ENCODE measurements at regions not wholly inside any gene's neighbourhood (a gene's known extent, or its start where the extent isn't known, plus 50 kb on each side); places are given as distances from the start of the nearest gene placed in this dataset.
A peak's percentile ranks its signal among the peaks of the same experiment; 100 is the strongest.

DNA sequence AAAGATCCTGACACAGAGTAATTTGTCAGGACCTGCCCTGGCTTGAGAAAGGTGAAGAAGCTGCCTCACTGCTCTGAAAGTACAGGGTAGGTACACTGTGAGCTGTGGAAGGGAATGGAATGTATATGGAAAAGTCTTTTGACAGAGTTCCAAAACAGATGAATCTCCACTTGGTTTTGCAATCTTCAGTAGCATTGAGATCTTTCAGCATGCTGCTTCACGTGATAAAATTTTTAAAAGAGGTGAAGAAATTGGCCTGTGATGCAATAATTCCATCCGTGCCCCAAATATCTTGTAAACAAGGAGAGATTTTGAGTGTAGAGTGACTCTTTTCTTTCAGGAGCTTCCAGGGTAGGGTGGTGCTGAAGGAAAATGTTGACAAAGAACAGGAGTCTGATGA lies 123.1 kb downstream of the OSR1 start:
- Histone ChIP-seq H3K36me3 (replicated peaks in 1 of 2; ENCODE audit: control insufficient read depth in 1 of 2, insufficient read depth in 2 of 2, low read length in 2 of 2) (no peaks in the 10 kb centered on the region), H3K9me3 (ENCODE audit: low read length) (no peaks in the 10 kb centered on the region), H3K4me3 (replicated peaks in 1 of 3; ENCODE audit: insufficient read depth in 1 of 3, low read depth in 2 of 3, low read length in 3 of 3) (no peak overlapping the region), H3K9ac (ENCODE audit: insufficient read depth, low read depth, low read length) (no peak overlapping the region), H4K20me1 (ENCODE audit: insufficient read depth, low read length) (no peaks in the 10 kb centered on the region), H2AFZ (ENCODE audit: low read length) (no peak overlapping the region), H3K27ac (ENCODE audit: extremely low read length, insufficient read depth, low read length) (no peak overlapping the region), H3K4me2 (ENCODE audit: low read depth, low read length) (no peak overlapping the region), H3K79me2 (ENCODE audit: insufficient read depth, low read length) (no peaks in the 10 kb centered on the region), H3K27me3 (ENCODE audit: control insufficient read depth in 1 of 2, insufficient read depth in 2 of 2, low read length in 2 of 2) (no peaks in the 10 kb centered on the region), H3K4me1 (ENCODE audit: insufficient read depth, low read length) (peaks cover 8% of the 10 kb centered on the region; the same call in 1 of the 2 replicates)
- peak; percentile 57 for TF ChIP-seq CEBPB (IDR thresholded peaks at IDR 0.05; ENCODE audit: borderline replicate concordance, low read depth, low read length)
- TF ChIP-seq ZSCAN25 (CRISPR knock-in tag; IDR thresholded peaks at IDR 0.05), result no peak
- TF ChIP-seq, protein P1, sequence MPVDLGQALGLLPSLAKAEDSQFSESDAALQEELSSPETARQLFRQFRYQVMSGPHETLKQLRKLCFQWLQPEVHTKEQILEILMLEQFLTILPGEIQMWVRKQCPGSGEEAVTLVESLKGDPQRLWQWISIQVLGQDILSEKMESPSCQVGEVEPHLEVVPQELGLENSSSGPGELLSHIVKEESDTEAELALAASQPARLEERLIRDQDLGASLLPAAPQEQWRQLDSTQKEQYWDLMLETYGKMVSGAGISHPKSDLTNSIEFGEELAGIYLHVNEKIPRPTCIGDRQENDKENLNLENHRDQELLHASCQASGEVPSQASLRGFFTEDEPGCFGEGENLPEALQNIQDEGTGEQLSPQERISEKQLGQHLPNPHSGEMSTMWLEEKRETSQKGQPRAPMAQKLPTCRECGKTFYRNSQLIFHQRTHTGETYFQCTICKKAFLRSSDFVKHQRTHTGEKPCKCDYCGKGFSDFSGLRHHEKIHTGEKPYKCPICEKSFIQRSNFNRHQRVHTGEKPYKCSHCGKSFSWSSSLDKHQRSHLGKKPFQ (CRISPR knock-in tag; IDR thresholded peaks at IDR 0.05; ENCODE audit: insufficient replicate concordance), result no peak
- 0 out of 2 replicates have a peak, but pooled peaks have one; percentile 7 for TF ChIP-seq ATF7 (IDR thresholded peaks at IDR 0.05)
- no peak for TF ChIP-seq ATF7 (CRISPR knock-in tag; IDR thresholded peaks at IDR 0.05)
- no TSS peak for BruUV-seq (replicated peaks)
- ChIA-PET POLR2A (no interaction called here), CTCF (ENCODE audit: low intra/inter-chr PET ratio, low total read pairs) (no interaction called here)
- FAIRE-seq (no peak), ATAC-seq (no peak), DNase-seq (ENCODE audit: low spot score) (no peak)
- intact Hi-C loops (cut with micrococcal nuclease; ENCODE audit: unreplicated experiment), result no loop called here
- WGBS (ENCODE audit: low lambda C conversion rate), result 0% methylated on average over 2 of the region's 2 CpGs
- in situ Hi-C loops (cut with HindIII; ENCODE audit: extremely low pct_ligation_motif_present, low pct_unique_long_range_greater_than_20kb), result no loop called here

DNA sequence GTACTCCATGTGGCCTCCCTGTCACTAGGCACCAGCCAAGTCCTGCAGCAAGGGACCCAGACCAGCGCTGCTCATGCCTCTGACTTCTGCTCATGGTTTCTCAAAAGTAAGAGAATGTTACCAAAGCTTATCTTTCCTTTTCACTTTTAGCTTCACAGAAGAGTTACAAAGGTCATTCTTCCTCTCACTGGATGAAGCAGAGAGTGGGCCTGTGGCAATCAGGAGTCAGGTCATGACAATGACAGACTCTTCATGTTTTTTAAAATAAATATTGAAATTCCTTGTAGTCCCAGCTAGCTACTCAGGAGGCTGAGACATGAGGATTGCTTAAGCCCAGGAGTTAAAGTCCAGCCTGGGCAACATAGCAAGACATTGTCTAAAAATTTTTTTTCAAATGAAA lies 126.1 kb downstream of the OSR1 start:
- no TSS peak for BruUV-seq (replicated peaks)
- ChIA-PET CTCF (ENCODE audit: low intra/inter-chr PET ratio, low total read pairs) (no interaction called here), POLR2A (no interaction called here)
- Histone ChIP-seq H3K4me1 (ENCODE audit: insufficient read depth, low read length) (peaks cover 24% of the 10 kb centered on the region), H3K4me3 (replicated peaks in 1 of 3; ENCODE audit: insufficient read depth in 1 of 3, low read depth in 2 of 3, low read length in 3 of 3) (no peak overlapping the region), H3K9ac (ENCODE audit: insufficient read depth, low read depth, low read length) (no peak overlapping the region), H4K20me1 (ENCODE audit: insufficient read depth, low read length) (no peaks in the 10 kb centered on the region), H3K9me3 (ENCODE audit: low read length) (no peaks in the 10 kb centered on the region), H3K36me3 (replicated peaks in 1 of 2; ENCODE audit: control insufficient read depth in 1 of 2, insufficient read depth in 2 of 2, low read length in 2 of 2) (no peaks in the 10 kb centered on the region), H3K27me3 (ENCODE audit: control insufficient read depth in 1 of 2, insufficient read depth in 2 of 2, low read length in 2 of 2) (no peaks in the 10 kb centered on the region), H3K27ac (ENCODE audit: extremely low read length, insufficient read depth, low read length) (no peak overlapping the region), H3K4me2 (ENCODE audit: low read depth, low read length) (no peak overlapping the region), H2AFZ (ENCODE audit: low read length) (no peak overlapping the region), H3K79me2 (ENCODE audit: insufficient read depth, low read length) (no peaks in the 10 kb centered on the region)
- intact Hi-C loops (cut with micrococcal nuclease; ENCODE audit: unreplicated experiment), result no loop called here
- peak; percentile 41; the same call in 2 of the 3 replicates for ATAC-seq
- FAIRE-seq, result peak; percentile 46
- peak; percentile 25 for DNase-seq (ENCODE audit: low spot score)
- WGBS (ENCODE audit: low lambda C conversion rate), result 0% methylated on average over 1 of the region's 1 CpG
- TF ChIP-seq, protein P2, sequence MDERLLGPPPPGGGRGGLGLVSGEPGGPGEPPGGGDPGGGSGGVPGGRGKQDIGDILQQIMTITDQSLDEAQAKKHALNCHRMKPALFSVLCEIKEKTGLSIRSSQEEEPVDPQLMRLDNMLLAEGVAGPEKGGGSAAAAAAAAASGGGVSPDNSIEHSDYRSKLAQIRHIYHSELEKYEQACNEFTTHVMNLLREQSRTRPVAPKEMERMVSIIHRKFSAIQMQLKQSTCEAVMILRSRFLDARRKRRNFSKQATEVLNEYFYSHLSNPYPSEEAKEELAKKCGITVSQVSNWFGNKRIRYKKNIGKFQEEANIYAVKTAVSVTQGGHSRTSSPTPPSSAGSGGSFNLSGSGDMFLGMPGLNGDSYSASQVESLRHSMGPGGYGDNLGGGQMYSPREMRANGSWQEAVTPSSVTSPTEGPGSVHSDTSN (CRISPR knock-in tag; IDR thresholded peaks at IDR 0.05), result no peak
- peak; percentile 54 for TF ChIP-seq HNF4A (CRISPR knock-in tag; IDR thresholded peaks at IDR 0.05)
- in situ Hi-C loops (cut with HindIII; ENCODE audit: extremely low pct_ligation_motif_present, low pct_unique_long_range_greater_than_20kb), result no loop called here
